HCT116 (cell line): ENCODE measurements at regions not wholly inside any gene's neighbourhood (a gene's known extent, or its start where the extent isn't known, plus 50 kb on each side); places are given as distances from the start of the nearest gene placed in this dataset.

Experiments
- ATAC-seq: fragments of 200-7000 bp; cut with Tn5 transposase; 2 replicates; pipeline ENCODE4 v1.9.1; 2020; ENCODE audit warnings: mild to moderate bottlenecking, moderate library complexity
- BruUV-seq: library from RNA; stranded (reverse); fragments of 400-500 nt; replicated peaks from 2 replicates; lab custom pipeline; 2021; lab: Mats Ljungman, UMichigan
- CTCF ChIA-PET: fragments of 300-600 bp; sonication (Branson Sonifier 250); formaldehyde crosslinking; loops from one replicate; lab custom pipeline; 2021; ENCODE audit warnings: antibody characterized with exemption; lab: Charles Lee
- POLR2A ChIA-PET: fragments of 300-600, 350-600 bp; sonication (Branson Sonifier 250); formaldehyde crosslinking; loops from one replicate; lab custom pipeline; 2021; ENCODE audit warnings: antibody characterized with exemption; lab: Charles Lee
- RAD21 ChIA-PET, 2 experiments: fragments of 300-600 bp; sonication (Branson Sonifier 250); formaldehyde crosslinking; loops; one replicate each; lab custom pipeline; 2023; ENCODE audit warnings: low total read pairs in 2 of 2; ENCODE audit not compliant: uncharacterized antibody in 2 of 2, unreplicated experiment in 2 of 2, low non-redundant PET in 1 of 2; lab: Charles Lee
- DNase-seq: peaks from one replicate; pipeline ENCODE4 v3.0.0-alpha.2; 2010; ENCODE audit warnings: low read depth, low spot score
- H2AFZ ChIP-seq: fragments of 200-600 bp; shearing (Covaris generic), sonication (generic); 2 replicates; pipeline ENCODE4 v1.6.1; 2017; ENCODE audit warnings: low read depth, mixed run types, mixed read lengths, antibody characterized with exemption, low read length; ENCODE audit not compliant: poor library complexity, severe bottlenecking
- H3K27ac ChIP-seq: 2 replicates; pipeline ENCODE4 v1.5.1; 2012; ENCODE audit warnings: low read depth, low read length
- H3K27me3 ChIP-seq: fragments of 200-600 bp; sonication (generic); 2 replicates; pipeline ENCODE4 v1.6.1; 2016; ENCODE audit warnings: mixed run types, low read length, mixed read lengths; ENCODE audit not compliant: insufficient read depth
- H3K36me3 ChIP-seq, 2 experiments: fragments of 200-500 bp in 1 of 2; fragments of 200-600 bp in 1 of 2; sonication (Bioruptor generic) in 1 of 2; sonication (generic) in 1 of 2; 2 replicates each; pipeline versions ENCODE4 v1.5.1 to v1.6.1; 2014 to 2016; ENCODE audit warnings: low read length in 2 of 2, inconsistent platforms in 1 of 2, mixed read lengths in 1 of 2, mixed run types in 1 of 2; ENCODE audit not compliant: insufficient read depth in 2 of 2, control insufficient read depth in 1 of 2
- H3K4me1 ChIP-seq, 2 experiments: fragments of 200-600 bp in 1 of 2; sonication (generic) in 1 of 2; 2 replicates each; pipeline versions ENCODE4 v1.5.1 to v1.6.1; 2012 to 2017; ENCODE audit warnings: low read length in 2 of 2, inconsistent platforms in 1 of 2, mild to moderate bottlenecking in 1 of 2, mixed read lengths in 1 of 2, mixed run types in 1 of 2, moderate library complexity in 1 of 2; ENCODE audit not compliant: insufficient read depth in 2 of 2, control insufficient read depth in 1 of 2
- H3K4me2 ChIP-seq: fragments of 200-600 bp; sonication (generic); 2 replicates; pipeline ENCODE4 v1.6.1; 2017; ENCODE audit warnings: mixed run types, low read length, mixed read lengths
- H3K4me3 ChIP-seq, 2 experiments: fragments of 200-600 bp in 1 of 2; sonication (generic) in 1 of 2; replicated peaks in 1 of 2; 2 replicates each; pipeline ENCODE4 v1.5.1; 2011 to 2016; ENCODE audit warnings: low read length in 2 of 2, control low read depth in 1 of 2, low read depth in 1 of 2, mild to moderate bottlenecking in 1 of 2, mixed read lengths in 1 of 2, mixed run types in 1 of 2
- H3K79me2 ChIP-seq: fragments of 200-600 bp; sonication (generic); 2 replicates; pipeline ENCODE4 v1.6.1; 2017; ENCODE audit warnings: mild to moderate bottlenecking, mixed run types, low read length, moderate library complexity, mixed read lengths; ENCODE audit not compliant: insufficient read depth
- H3K9ac ChIP-seq: fragments of 200-600 bp; sonication (generic); 2 replicates; pipeline ENCODE4 v1.6.1; 2016; ENCODE audit warnings: low read length, mixed read lengths
- H3K9me2 ChIP-seq: fragments of 200-600 bp; sonication (generic), shearing (Covaris generic); 2 replicates; pipeline ENCODE4 v1.6.1; 2017; ENCODE audit warnings: mixed run types, mild to moderate bottlenecking, moderate library complexity; ENCODE audit not compliant: insufficient read depth
- H3K9me3 ChIP-seq, 2 experiments: fragments of 200-500 bp in 1 of 2; fragments of 200-600 bp in 1 of 2; sonication (Bioruptor generic) in 1 of 2; sonication (generic) in 1 of 2; 2 replicates each; pipeline ENCODE4 v1.6.1; 2014 to 2017; ENCODE audit warnings: low read length in 2 of 2, mixed read lengths in 2 of 2, inconsistent platforms in 1 of 2, low read depth in 1 of 2, mild to moderate bottlenecking in 1 of 2, mixed run types in 1 of 2, moderate library complexity in 1 of 2; ENCODE audit not compliant: control insufficient read depth in 1 of 2, insufficient read depth in 1 of 2
- H4K20me1 ChIP-seq: fragments of 200-600 bp; sonication (generic), shearing (Covaris generic); 2 replicates; pipeline ENCODE4 v1.6.1; 2017; ENCODE audit warnings: mixed run types, mild to moderate bottlenecking, moderate library complexity; ENCODE audit not compliant: insufficient read depth
- CBX3 ChIP-seq: IDR thresholded peaks from 2 replicates; pipeline ENCODE4 v1.6.1; 2012; ENCODE audit warnings: low read depth
- CEBPB ChIP-seq: IDR thresholded peaks from 2 replicates; pipeline ENCODE4 v1.6.1; 2012; ENCODE audit warnings: low read depth
- CTCF ChIP-seq, 3 experiments: fragments of 200-600 bp in 1 of 3; sonication (generic) in 1 of 3; IDR thresholded peaks in 2 of 3; conservative IDR thresholded peaks in 1 of 3; 2 replicates each; pipeline ENCODE4 v1.5.1; 2012 to 2017; ENCODE audit warnings: low read depth in 2 of 3, low read length in 2 of 3, antibody characterized with exemption in 1 of 3, borderline replicate concordance in 1 of 3, control low read depth in 1 of 3, mild to moderate bottlenecking in 1 of 3, mixed read lengths in 1 of 3, mixed run types in 1 of 3, moderate library complexity in 1 of 3; ENCODE audit not compliant: insufficient read depth in 1 of 3
- EGR1 ChIP-seq: IDR thresholded peaks from 2 replicates; pipeline ENCODE4 v1.6.1; 2012; ENCODE audit warnings: low read depth
- ELF1 ChIP-seq: IDR thresholded peaks from 2 replicates; pipeline ENCODE4 v1.6.1; 2012; ENCODE audit warnings: low read depth, borderline replicate concordance
- EZH2 ChIP-seq: fragments of 200-600 bp; sonication (generic); IDR thresholded peaks from 2 replicates; pipeline ENCODE4 v1.6.1; 2017; ENCODE audit warnings: antibody characterized with exemption, mixed run types
- EZH2phosphoT487 ChIP-seq: fragments of 200-600 bp; IDR thresholded peaks from 2 replicates; pipeline ENCODE4 v1.6.1; 2018; ENCODE audit warnings: antibody characterized with exemption, borderline replicate concordance
- FOSL1 ChIP-seq: IDR thresholded peaks from 2 replicates; pipeline ENCODE4 v1.6.1; 2012; ENCODE audit warnings: low read depth
- MAX ChIP-seq: IDR thresholded peaks from 2 replicates; pipeline ENCODE4 v1.6.1; 2012
- POLR2A ChIP-seq: IDR thresholded peaks from 2 replicates; pipeline ENCODE4 v1.7.0; 2011; ENCODE audit warnings: borderline replicate concordance; ENCODE audit not compliant: insufficient read depth, insufficient read length; ENCODE audit errors: extremely low read depth
- POLR2AphosphoS5 ChIP-seq: IDR thresholded peaks from 2 replicates; pipeline ENCODE4 v1.6.1; 2011; ENCODE audit warnings: mild to moderate bottlenecking, low read depth, low read length, moderate library complexity
- RAD21 ChIP-seq: IDR thresholded peaks from 2 replicates; pipeline ENCODE4 v1.6.1; 2012; ENCODE audit warnings: low read depth, mild to moderate bottlenecking
- SIN3A ChIP-seq: IDR thresholded peaks from 2 replicates; pipeline ENCODE4 v1.6.1; 2012; ENCODE audit warnings: low read depth
- SRF ChIP-seq: IDR thresholded peaks from 2 replicates; pipeline ENCODE4 v1.6.1; 2012; ENCODE audit warnings: low read depth
- TCF7L2 ChIP-seq: IDR thresholded peaks from 2 replicates; pipeline ENCODE4 v1.7.0; 2011; ENCODE audit warnings: borderline replicate concordance, inconsistent platforms; ENCODE audit not compliant: insufficient read depth, insufficient read length; ENCODE audit errors: extremely low read depth
- YY1 ChIP-seq: IDR thresholded peaks from 2 replicates; pipeline ENCODE4 v1.6.1; 2011; ENCODE audit warnings: low read length, low read depth, moderate library complexity, mild to moderate bottlenecking; ENCODE audit not compliant: insufficient replicate concordance; ENCODE audit errors: extremely low read depth
- ZFX ChIP-seq: fragments of 450-650 bp; IDR thresholded peaks from 2 replicates; pipeline ENCODE4 v1.6.1; 2017
- ZNF274 ChIP-seq: fragments of 200-500 bp; sonication (Bioruptor generic); IDR thresholded peaks from 2 replicates; pipeline ENCODE4 v1.6.1; 2014; ENCODE audit warnings: mild to moderate bottlenecking, low read depth, low read length, inconsistent platforms
- intact Hi-C: fragments of 100-400 bp; cut with micrococcal nuclease; formaldehyde crosslinking; loops from 2 replicates; pipeline ENCODE4 v1.10.0; 2022
- TF ChIP-seq, protein P1 (sequence below): IDR thresholded peaks from 2 replicates; pipeline ENCODE4 v1.6.1; 2011; ENCODE audit warnings: mild to moderate bottlenecking, low read length, moderate library complexity; ENCODE audit not compliant: insufficient replicate concordance; ENCODE audit errors: extremely low read depth
- TF ChIP-seq, protein P2 (sequence below): IDR thresholded peaks from 2 replicates; pipeline ENCODE4 v1.6.1; 2012

GRCh38 chr4:1488831-1489638 lies 82.8 kb upstream of the NKX1-1 start:
- ChIA-PET CTCF (no interaction called here), RAD21 (no interaction called here), POLR2A (no interaction called here)
- Histone ChIP-seq H3K4me2 (no peak overlapping the region), H2AFZ (no peak overlapping the region), H3K4me1 (no peaks in the 10 kb centered on the region), H3K9me2 (no peaks in the 10 kb centered on the region), H3K79me2 (no peaks in the 10 kb centered on the region), H3K36me3 (no peaks in the 10 kb centered on the region), H3K27ac (no peak overlapping the region), H3K4me3 (no peak overlapping the region), H3K27me3 (no peaks in the 10 kb centered on the region), H3K9me3 (peaks cover 8 to 18% of the 10 kb centered on the region in 2 experiments; a peak in 3 of 4 replicates), H3K9ac (no peak overlapping the region), H4K20me1 (no peaks in the 10 kb centered on the region)
- intact Hi-C loops: no loop called here
- TF ChIP-seq TCF7L2 (no peak), EZH2 (no peak), MAX (no peak), CBX3 (no peak), SIN3A (no peak), ZFX (no peak), POLR2A (no peak), EZH2phosphoT487 (no peak), POLR2AphosphoS5 (no peak), CEBPB (no peak), ZNF274 (no peak), YY1 (no peak), SRF (no peak), ELF1 (no peak), EGR1 (no peak), RAD21 (no peak), CTCF (IDR thresholded peaks at IDR 0.05 in 2 of 3, conservative IDR thresholded peaks at IDR 0.05 in 1 of 3; ENCODE audit: borderline replicate concordance in 1 of 3, insufficient read depth in 1 of 3, low read depth in 2 of 3, low read length in 2 of 3) (no peak), FOSL1 (no peak)
- TF ChIP-seq, protein P1, sequence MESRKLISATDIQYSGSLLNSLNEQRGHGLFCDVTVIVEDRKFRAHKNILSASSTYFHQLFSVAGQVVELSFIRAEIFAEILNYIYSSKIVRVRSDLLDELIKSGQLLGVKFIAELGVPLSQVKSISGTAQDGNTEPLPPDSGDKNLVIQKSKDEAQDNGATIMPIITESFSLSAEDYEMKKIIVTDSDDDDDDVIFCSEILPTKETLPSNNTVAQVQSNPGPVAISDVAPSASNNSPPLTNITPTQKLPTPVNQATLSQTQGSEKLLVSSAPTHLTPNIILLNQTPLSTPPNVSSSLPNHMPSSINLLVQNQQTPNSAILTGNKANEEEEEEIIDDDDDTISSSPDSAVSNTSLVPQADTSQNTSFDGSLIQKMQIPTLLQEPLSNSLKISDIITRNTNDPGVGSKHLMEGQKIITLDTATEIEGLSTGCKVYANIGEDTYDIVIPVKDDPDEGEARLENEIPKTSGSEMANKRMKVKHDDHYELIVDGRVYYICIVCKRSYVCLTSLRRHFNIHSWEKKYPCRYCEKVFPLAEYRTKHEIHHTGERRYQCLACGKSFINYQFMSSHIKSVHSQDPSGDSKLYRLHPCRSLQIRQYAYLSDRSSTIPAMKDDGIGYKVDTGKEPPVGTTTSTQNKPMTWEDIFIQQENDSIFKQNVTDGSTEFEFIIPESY: no peak
- TF ChIP-seq, protein P2, sequence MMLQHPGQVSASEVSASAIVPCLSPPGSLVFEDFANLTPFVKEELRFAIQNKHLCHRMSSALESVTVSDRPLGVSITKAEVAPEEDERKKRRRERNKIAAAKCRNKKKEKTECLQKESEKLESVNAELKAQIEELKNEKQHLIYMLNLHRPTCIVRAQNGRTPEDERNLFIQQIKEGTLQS: no peak
- ATAC-seq (no peak), DNase-seq (no peak)
- no TSS peak for BruUV-seq
